ENCODE measurements at regions not wholly inside any gene's neighbourhood (a gene's known extent, or its start where the extent isn't known, plus 50 kb on each side); places are given as distances from the start of the nearest gene placed in this dataset.

- no peak for TF ChIP-seq CTCF (IDR thresholded peaks at IDR 0.05; ENCODE audit: insufficient read depth, low read length)
- no peak for DNase-seq (ENCODE audit: low read depth)
- H3K4me3 ChIP-seq (ENCODE audit: low read depth, low read length) = no peak overlapping the region
Measured at GRCh38 chrX:2596555-2597255, 94.4 kb upstream of the CD99 start.

- no peak for DNase-seq (ENCODE audit: low read depth)
- TF ChIP-seq CTCF (IDR thresholded peaks at IDR 0.05; ENCODE audit: insufficient read depth, low read length) = no peak
- H3K4me3 ChIP-seq (ENCODE audit: low read depth, low read length) = no peak overlapping the region
Measured at GRCh38 chrX:2596045-2596444, 95.0 kb upstream of the CD99 start.

- TF ChIP-seq CTCF (IDR thresholded peaks at IDR 0.05; ENCODE audit: insufficient read depth, low read length) = no peak
- peak; percentile 81 for DNase-seq (ENCODE audit: low read depth)
- no peak overlapping the region for H3K4me3 ChIP-seq (ENCODE audit: low read depth, low read length)
Measured at GRCh38 chrX:2595258-2595657, 94.5 kb upstream of the DHRSX start.

- TF ChIP-seq CTCF (IDR thresholded peaks at IDR 0.05; ENCODE audit: insufficient read depth, low read length) = no peak
- no peak overlapping the region for H3K4me3 ChIP-seq (ENCODE audit: low read depth, low read length)
- no peak for DNase-seq (ENCODE audit: low read depth)
Measured at GRCh38 chrX:2594491-2594890, 93.7 kb upstream of the DHRSX start.

GRCh38 chrX:2592279-2592678 lies 91.5 kb upstream of the DHRSX start:
- no peak overlapping the region for H3K4me3 ChIP-seq (ENCODE audit: low read depth, low read length)
- no peak for DNase-seq (ENCODE audit: low read depth)
- TF ChIP-seq CTCF (IDR thresholded peaks at IDR 0.05; ENCODE audit: insufficient read depth, low read length) = no peak

- no peak for TF ChIP-seq CTCF (IDR thresholded peaks at IDR 0.05; ENCODE audit: insufficient read depth, low read length)
- DNase-seq (ENCODE audit: low read depth) = peak; percentile 24
- no peak overlapping the region for H3K4me3 ChIP-seq (ENCODE audit: low read depth, low read length)
Measured at GRCh38 chrX:2589186-2590020, 88.6 kb upstream of the DHRSX start.
